CD14-positive monocyte (primary cell): ENCODE measurements at regions not wholly inside any gene's neighbourhood (a gene's known extent, or its start where the extent isn't known, plus 50 kb on each side); places are given as distances from the start of the nearest gene placed in this dataset.

Experiments used
- DNase-seq, 3 donors: peaks; one replicate each; pipeline ENCODE4 v3.0.0-alpha.2; 2011 to 2022
- H2AFZ ChIP-seq: 2 replicates; pipeline ENCODE4 v1.6.0; 2012; ENCODE audit warnings: mild to moderate bottlenecking, low read depth, low read length, inconsistent platforms; ENCODE audit not compliant: insufficient read depth, poor library complexity, severe bottlenecking
- H3K27ac ChIP-seq, 2 donors: 1 replicate in 1 of 2; 2 replicates in 1 of 2; pipeline ENCODE4 v1.5.1; 2012 to 2013; ENCODE audit warnings: low read length in 2 of 2, control low read depth in 1 of 2, inconsistent platforms in 1 of 2, low read depth in 1 of 2, mild to moderate bottlenecking in 1 of 2
- H3K27me3 ChIP-seq, 2 donors: one replicate each; pipeline versions ENCODE4 v1.6.0 to v1.6.1; 2011 to 2013; ENCODE audit warnings: low read length in 2 of 2; ENCODE audit not compliant: control insufficient read depth in 2 of 2, insufficient read depth in 2 of 2
- H3K36me3 ChIP-seq, 2 donors: replicated peaks in 1 of 2; 1 replicate in 1 of 2; 2 replicates in 1 of 2; pipeline versions ENCODE4 v1.5.1 to v1.6.1; 2012 to 2013; ENCODE audit warnings: low read length in 2 of 2, control low read depth in 1 of 2, inconsistent platforms in 1 of 2, mild to moderate bottlenecking in 1 of 2; ENCODE audit not compliant: insufficient read depth in 2 of 2, control insufficient read depth in 1 of 2
- H3K4me1 ChIP-seq, 2 donors: 1 replicate in 1 of 2; 2 replicates in 1 of 2; pipeline versions ENCODE4 v1.5.1 to v1.6.1; 2012 to 2013; ENCODE audit warnings: low read length in 2 of 2, control low read depth in 1 of 2, inconsistent platforms in 1 of 2, mild to moderate bottlenecking in 1 of 2, moderate library complexity in 1 of 2; ENCODE audit not compliant: insufficient read depth in 2 of 2, control insufficient read depth in 1 of 2
- H3K4me2 ChIP-seq: replicated peaks from 2 replicates; pipeline ENCODE3; 2012; ENCODE audit warnings: low read length, moderate library complexity, mild to moderate bottlenecking; ENCODE audit not compliant: poor library complexity, severe bottlenecking; ENCODE audit errors: extremely low read depth
- H3K4me3 ChIP-seq, 3 experiments: fragments of 200-600 bp in 1 of 3; sonication (generic) in 1 of 3; replicated peaks in 1 of 3; 1 replicate in 2 of 3; 2 replicates in 1 of 3; pipeline ENCODE4 v1.5.1; 2011 to 2013; ENCODE audit warnings: low read length in 3 of 3, mild to moderate bottlenecking in 3 of 3, control low read depth in 2 of 3, low read depth in 2 of 3, inconsistent platforms in 1 of 3, moderate library complexity in 1 of 3
- H3K79me2 ChIP-seq: 2 replicates; pipeline ENCODE4 v1.6.0; 2012; ENCODE audit warnings: mild to moderate bottlenecking, control low read depth, inconsistent platforms, low read length, moderate library complexity; ENCODE audit not compliant: insufficient read depth
- H3K9ac ChIP-seq: 2 replicates; pipeline ENCODE4 v1.6.0; 2017; ENCODE audit warnings: low read length, mild to moderate bottlenecking; ENCODE audit not compliant: insufficient read depth, poor library complexity, severe bottlenecking
- H3K9me3 ChIP-seq, 2 donors: replicated peaks in 1 of 2; 1 replicate in 1 of 2; 2 replicates in 1 of 2; pipeline versions ENCODE4 v1.5.1 to v1.6.1; 2012 to 2013; ENCODE audit warnings: low read length in 2 of 2, control low read depth in 1 of 2; ENCODE audit not compliant: control insufficient read depth in 1 of 2, insufficient read depth in 1 of 2
- H4K20me1 ChIP-seq: 2 replicates; pipeline ENCODE4 v1.6.0; 2012; ENCODE audit warnings: mild to moderate bottlenecking, low read length, control low read depth, moderate library complexity; ENCODE audit not compliant: insufficient read depth
- H3K27ac Mint-ChIP-seq, 7 donors: one replicate each; pipeline ENCODE4 v1.8.0; 2020; ENCODE audit warnings: mild to moderate bottlenecking in 7 of 7, mixed read lengths in 7 of 7, moderate library complexity in 6 of 7, inconsistent platforms in 2 of 7
- H3K27me3 Mint-ChIP-seq, 3 donors: one replicate each; pipeline ENCODE4 v1.8.0; 2021 to 2022; ENCODE audit warnings: low read depth in 3 of 3, mild to moderate bottlenecking in 3 of 3, mixed read lengths in 3 of 3, moderate library complexity in 3 of 3, inconsistent platforms in 1 of 3
- H3K36me3 Mint-ChIP-seq, 2 donors: one replicate each; pipeline ENCODE4 v1.8.0; 2020; ENCODE audit warnings: mixed read lengths in 2 of 2, inconsistent platforms in 1 of 2, mild to moderate bottlenecking in 1 of 2
- H3K4me1 Mint-ChIP-seq: one replicate; pipeline ENCODE4 v1.8.0; 2020; ENCODE audit warnings: mild to moderate bottlenecking, mixed read lengths
- H3K4me3 Mint-ChIP-seq, 2 donors: one replicate each; pipeline ENCODE4 v1.8.0; 2020; ENCODE audit warnings: mild to moderate bottlenecking in 2 of 2, mixed read lengths in 2 of 2, moderate library complexity in 1 of 2
- H3K9me3 Mint-ChIP-seq, 7 donors: one replicate each; pipeline ENCODE4 v1.8.0; 2020 to 2022; ENCODE audit warnings: mixed read lengths in 7 of 7, mild to moderate bottlenecking in 6 of 7, moderate library complexity in 6 of 7, inconsistent platforms in 2 of 7
- WGBS: methylation state at CpG from one replicate; pipeline ENCODE4 v1.1.5; 2013; ENCODE audit warnings: missing lambda C conversion rate; ENCODE audit not compliant: insufficient coverage; 5-methylcytosine and 5-hydroxymethylcytosine counted together
- intact Hi-C, 2 donors: fragments of 100-400 bp; cut with micrococcal nuclease; formaldehyde crosslinking; loops; one replicate each; pipeline versions ENCODE4 v1.15.0 to v1.15.1; 2023
- TF ChIP-seq, protein P1 (sequence below): fragments of 200-600 bp; IDR thresholded peaks from one replicate; pipeline ENCODE4 v1.8.0; 2022; ENCODE audit warnings: antibody characterized with exemption, mild to moderate bottlenecking

GRCh38 chr3:11739706-11740105 lies 96.0 kb upstream of the VGLL4 start:
- no peaks in the 10 kb centered on the region for H3K36me3 ChIP-seq
- WGBS = 100% methylated on average over 2 of the region's 3 CpGs
- no peaks in the 10 kb centered on the region for H3K4me1 ChIP-seq
- H2AFZ ChIP-seq = no peak overlapping the region
- intact Hi-C loops = no loop called here
- H3K9me3 Mint-ChIP-seq = peaks cover 0 to 3% (median 0%) of the 10 kb centered on the region in 7 donors
- no peak overlapping the region for H3K4me3 Mint-ChIP-seq
- no peak overlapping the region for H3K4me3 ChIP-seq
- no peak overlapping the region for H3K27ac ChIP-seq
- H3K27me3 Mint-ChIP-seq = peaks cover 3 to 7% (median 6%) of the 10 kb centered on the region in 3 donors
- TF ChIP-seq, protein P1, sequence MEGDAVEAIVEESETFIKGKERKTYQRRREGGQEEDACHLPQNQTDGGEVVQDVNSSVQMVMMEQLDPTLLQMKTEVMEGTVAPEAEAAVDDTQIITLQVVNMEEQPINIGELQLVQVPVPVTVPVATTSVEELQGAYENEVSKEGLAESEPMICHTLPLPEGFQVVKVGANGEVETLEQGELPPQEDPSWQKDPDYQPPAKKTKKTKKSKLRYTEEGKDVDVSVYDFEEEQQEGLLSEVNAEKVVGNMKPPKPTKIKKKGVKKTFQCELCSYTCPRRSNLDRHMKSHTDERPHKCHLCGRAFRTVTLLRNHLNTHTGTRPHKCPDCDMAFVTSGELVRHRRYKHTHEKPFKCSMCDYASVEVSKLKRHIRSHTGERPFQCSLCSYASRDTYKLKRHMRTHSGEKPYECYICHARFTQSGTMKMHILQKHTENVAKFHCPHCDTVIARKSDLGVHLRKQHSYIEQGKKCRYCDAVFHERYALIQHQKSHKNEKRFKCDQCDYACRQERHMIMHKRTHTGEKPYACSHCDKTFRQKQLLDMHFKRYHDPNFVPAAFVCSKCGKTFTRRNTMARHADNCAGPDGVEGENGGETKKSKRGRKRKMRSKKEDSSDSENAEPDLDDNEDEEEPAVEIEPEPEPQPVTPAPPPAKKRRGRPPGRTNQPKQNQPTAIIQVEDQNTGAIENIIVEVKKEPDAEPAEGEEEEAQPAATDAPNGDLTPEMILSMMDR = no peak
- H3K9ac ChIP-seq = no peak overlapping the region
- no peak overlapping the region for H3K4me2 ChIP-seq
- H3K4me1 Mint-ChIP-seq = no peaks in the 10 kb centered on the region
- H3K9me3 ChIP-seq = no peaks in the 10 kb centered on the region
- H3K79me2 ChIP-seq = no peaks in the 10 kb centered on the region
- H3K36me3 Mint-ChIP-seq = no peaks in the 10 kb centered on the region
- H4K20me1 ChIP-seq = no peaks in the 10 kb centered on the region
- no peak overlapping the region for H3K27ac Mint-ChIP-seq
- no peak for DNase-seq
- H3K27me3 ChIP-seq = no peaks in the 10 kb centered on the region

DNA sequence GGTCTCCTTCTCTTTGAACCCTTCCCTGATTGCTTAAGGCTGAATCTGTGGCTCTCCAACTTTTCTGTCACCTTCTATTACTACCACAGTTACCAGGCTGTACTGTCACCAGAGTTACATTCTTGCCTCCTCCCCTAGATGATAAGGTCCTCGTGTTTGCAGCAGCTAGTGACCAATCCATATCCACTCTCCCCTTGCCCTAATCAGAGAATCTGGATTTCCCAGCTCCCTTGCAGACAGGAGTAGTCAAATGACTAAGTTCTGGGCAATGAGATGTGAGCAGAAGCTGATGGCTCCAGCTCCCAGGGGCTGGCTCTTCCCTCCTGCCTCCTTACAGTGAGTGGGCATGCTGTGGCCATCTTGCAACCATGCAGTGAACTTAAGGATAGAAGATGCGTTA lies 95.4 kb upstream of the VGLL4 start:
- Histone ChIP-seq H3K4me3 (no peak overlapping the region), H3K36me3 (no peaks in the 10 kb centered on the region), H3K9me3 (no peaks in the 10 kb centered on the region), H3K9ac (no peak overlapping the region), H3K4me1 (no peaks in the 10 kb centered on the region), H3K4me2 (no peak overlapping the region), H3K27ac (no peak overlapping the region), H4K20me1 (no peaks in the 10 kb centered on the region), H2AFZ (no peak overlapping the region), H3K79me2 (no peaks in the 10 kb centered on the region), H3K27me3 (no peaks in the 10 kb centered on the region)
- Mint-ChIP-seq H3K9me3 (peaks cover 0 to 3% (median 0%) of the 10 kb centered on the region in 7 donors), H3K27me3 (peaks cover 3 to 7% (median 6%) of the 10 kb centered on the region in 3 donors), H3K27ac (no peak overlapping the region), H3K36me3 (no peaks in the 10 kb centered on the region), H3K4me3 (no peak overlapping the region), H3K4me1 (no peaks in the 10 kb centered on the region)
- TF ChIP-seq, protein P1 = no peak
- DNase-seq = no peak
- 100% methylated on average over 1 of the region's 2 CpGs for WGBS
- intact Hi-C loops = no loop called here
